Kidney (tissue), 13 donors: ENCODE measurements at regions not wholly inside any gene's neighbourhood (a gene's known extent, or its start where the extent isn't known, plus 50 kb on each side); places are given as distances from the start of the nearest gene placed in this dataset.

Experiments
- DNase-seq, 5 donors: peaks; one replicate each; pipeline ENCODE4 v3.0.0-alpha.2; 2013 to 2020
- FAIRE-seq: peaks from 2 replicates; lab custom pipeline; 2012; peaks lifted over from hg19 to GRCh38; lab: Jason Lieb, UNC
- H3K27ac ChIP-seq, 2 donors: one replicate each; pipeline ENCODE4 v1.7.0; 2013; ENCODE audit warnings: low read depth in 2 of 2, low read length in 2 of 2, inconsistent platforms in 1 of 2
- H3K27me3 ChIP-seq: one replicate; pipeline ENCODE4 v1.7.1; 2013; ENCODE audit warnings: low read length, inconsistent platforms; ENCODE audit not compliant: control insufficient read depth, insufficient read depth
- H3K36me3 ChIP-seq, 3 donors: one replicate each; pipeline versions ENCODE4 v1.7.0 to v1.7.1; 2013; ENCODE audit warnings: low read length in 3 of 3, control low read depth in 1 of 3, inconsistent platforms in 1 of 3; ENCODE audit not compliant: insufficient read depth in 3 of 3, control insufficient read depth in 2 of 3
- H3K4me1 ChIP-seq, 3 donors: one replicate each; pipeline versions ENCODE4 v1.7.0 to v1.7.1; 2013; ENCODE audit warnings: low read length in 3 of 3, inconsistent platforms in 1 of 3, low read depth in 1 of 3; ENCODE audit not compliant: control insufficient read depth in 2 of 3, insufficient read depth in 2 of 3
- H3K4me3 ChIP-seq, 3 donors: one replicate each; pipeline versions ENCODE4 v1.7.0 to v1.8.1; 2013; ENCODE audit warnings: low read length in 3 of 3, control low read depth in 1 of 3, inconsistent platforms in 1 of 3
- H3K9ac ChIP-seq, 3 donors: one replicate each; pipeline versions ENCODE4 v1.7.0 to v1.7.1; 2013; ENCODE audit warnings: low read length in 3 of 3, control low read depth in 1 of 3, inconsistent platforms in 1 of 3
- H3K9me3 ChIP-seq, 3 donors: one replicate each; pipeline versions ENCODE4 v1.7.0 to v1.7.1; 2013; ENCODE audit warnings: low read length in 3 of 3, control low read depth in 1 of 3, inconsistent platforms in 1 of 3; ENCODE audit not compliant: control insufficient read depth in 2 of 3, insufficient read depth in 1 of 3
- CTCF ChIP-seq: IDR thresholded peaks from 3 replicates; pipeline ENCODE4 v1.5.1; 2012; ENCODE audit warnings: mild to moderate bottlenecking, moderate library complexity, borderline replicate concordance; ENCODE audit not compliant: insufficient read depth; ENCODE audit errors: extremely low read depth
- intact Hi-C: fragments of 100-400 bp; cut with DNase I; formaldehyde crosslinking; loops from one replicate; pipeline ENCODE4 v1.11.1; 2022
- donor health status: control.
- donor health status: control.
- donor health status: control.
- donor health status: control.
- donor health status: control.
- donor health status: DM: yes; HTN: yes; CAD: no.
- donor health status: Normal renal cell carcinoma (clear cell type).

- TF ChIP-seq CTCF = no peak
- FAIRE-seq = no peak
These were observed 473.2 kb downstream of the CCER1 start for GRCh38 chr12:90481748-90482147.

GRCh38 chr12:90479237-90479636 is 475.7 kb downstream of the CCER1 start:
- H3K27me3 ChIP-seq = no peaks in the 10 kb centered on the region
- no peak for DNase-seq
- no peak overlapping the region for H3K4me3 ChIP-seq
- no peak overlapping the region for H3K9ac ChIP-seq
- H3K4me1 ChIP-seq = no peaks in the 10 kb centered on the region
- H3K27ac ChIP-seq = no peak overlapping the region
- no peaks in the 10 kb centered on the region for H3K36me3 ChIP-seq
- no peaks in the 10 kb centered on the region for H3K9me3 ChIP-seq
- no peak for FAIRE-seq
- TF ChIP-seq CTCF = no peak
- intact Hi-C loops = no loop called here

More at GRCh38 chr12:90481748-90482147, 473.2 kb downstream of the CCER1 start:
- Histone ChIP-seq H3K27me3 (no peaks in the 10 kb centered on the region), H3K27ac (no peak overlapping the region), H3K36me3 (no peaks in the 10 kb centered on the region), H3K9me3 (no peaks in the 10 kb centered on the region), H3K4me1 (no peaks in the 10 kb centered on the region), H3K9ac (no peak overlapping the region), H3K4me3 (no peak overlapping the region)
- intact Hi-C loops = no loop called here
- DNase-seq = peak in 1 of 5 donors; percentile 3

GRCh38 chr12:90473831-90474230 is 481.1 kb downstream of the CCER1 start:
- H3K27ac ChIP-seq = no peak overlapping the region
- H3K27me3 ChIP-seq = no peaks in the 10 kb centered on the region
- FAIRE-seq (no peak), DNase-seq (no peak)
- H3K36me3 ChIP-seq = no peaks in the 10 kb centered on the region
- H3K9me3 ChIP-seq = peaks cover 0 to 8% (median 0%) of the 10 kb centered on the region in 3 donors
- intact Hi-C loops = no loop called here
- H3K4me1 ChIP-seq = no peaks in the 10 kb centered on the region
- TF ChIP-seq CTCF = no peak
- no peak overlapping the region for H3K4me3 ChIP-seq
- H3K9ac ChIP-seq = no peak overlapping the region

GRCh38 chr12:90460681-90461080 is 494.3 kb downstream of the CCER1 start:
- Histone ChIP-seq H3K9ac (no peak overlapping the region), H3K4me1 (no peaks in the 10 kb centered on the region), H3K4me3 (no peak overlapping the region), H3K36me3 (no peaks in the 10 kb centered on the region), H3K27me3 (no peaks in the 10 kb centered on the region), H3K9me3 (no peaks in the 10 kb centered on the region), H3K27ac (no peak overlapping the region)
- no peak for TF ChIP-seq CTCF
- intact Hi-C loops = no loop called here
- FAIRE-seq (no peak), DNase-seq (no peak)
